GM18520 (cell line): ENCODE measurements at regions not wholly inside any gene's neighbourhood (a gene's known extent, or its start where the extent isn't known, plus 50 kb on each side); places are given as distances from the start of the nearest gene placed in this dataset.

ENCODE experiments used
- ATAC-seq: cut with Tn5 transposase; IDR thresholded peaks from one replicate; pipeline ENCODE4 v1.9.1; 2021; ENCODE audit not compliant: unreplicated experiment

- ATAC-seq, result no peak
Measured at GRCh38 chr13:81760316-81760715, 1419.4 kb upstream of the SPRY2 start.

GRCh38 chr13:81757348-81757970 lies 1416.5 kb upstream of the SPRY2 start:
- ATAC-seq, result no peak

- no peak for ATAC-seq
Measured at GRCh38 chr13:81745391-81745790, 1404.5 kb upstream of the SPRY2 start.

GRCh38 chr13:81738364-81738763 lies 1397.4 kb upstream of the SPRY2 start:
- no peak for ATAC-seq

GRCh38 chr13:81726037-81726726 lies 1385.3 kb upstream of the SPRY2 start:
- no peak for ATAC-seq

GRCh38 chr13:81722456-81722855 lies 1381.5 kb upstream of the SPRY2 start:
- no peak for ATAC-seq

GRCh38 chr13:81721400-81721799 lies 1380.5 kb upstream of the SPRY2 start:
- no peak for ATAC-seq

GRCh38 chr13:81714513-81714912 lies 1373.6 kb upstream of the SPRY2 start:
- no peak for ATAC-seq

- no peak for ATAC-seq
Measured at GRCh38 chr13:81713201-81713600, 1372.3 kb upstream of the SPRY2 start.

GRCh38 chr13:81697826-81698225 lies 1356.9 kb upstream of the SPRY2 start:
- no peak for ATAC-seq

- no peak for ATAC-seq
Measured at GRCh38 chr13:81686877-81687276, 1346.0 kb upstream of the SPRY2 start.

GRCh38 chr13:81683521-81683920 lies 1342.6 kb upstream of the SPRY2 start:
- no peak for ATAC-seq

GRCh38 chr13:81682081-81682630 lies 1341.2 kb upstream of the SPRY2 start:
- no peak for ATAC-seq

- ATAC-seq, result no peak
Measured at GRCh38 chr13:81677857-81678256, 1336.9 kb upstream of the SPRY2 start.

GRCh38 chr13:81676008-81676407 lies 1335.1 kb upstream of the SPRY2 start:
- ATAC-seq, result no peak

- no peak for ATAC-seq
Measured at GRCh38 chr13:81671064-81671463, 1330.1 kb upstream of the SPRY2 start.

- ATAC-seq, result no peak
Measured at GRCh38 chr13:81670048-81670447, 1329.1 kb upstream of the SPRY2 start.

GRCh38 chr13:81664872-81665271 lies 1323.9 kb upstream of the SPRY2 start:
- no peak for ATAC-seq

GRCh38 chr13:81659984-81660383 lies 1319.1 kb upstream of the SPRY2 start:
- ATAC-seq, result no peak

- ATAC-seq, result no peak
Measured at GRCh38 chr13:81658598-81659370, 1317.9 kb upstream of the SPRY2 start.

GRCh38 chr13:81639984-81640582 lies 1299.2 kb upstream of the SPRY2 start:
- ATAC-seq, result no peak
